Left ventricle myocardium superior (tissue), 1 donor: ENCODE measurements at regions not wholly inside any gene's neighbourhood (a gene's known extent, or its start where the extent isn't known, plus 50 kb on each side); places are given as distances from the start of the nearest gene placed in this dataset.
A peak's percentile ranks its signal among the peaks of the same experiment; 100 is the strongest.

Source experiments
- ATAC-seq: fragments of 200-7000 bp; cut with Tn5 transposase; one replicate; pipeline ENCODE4 v1.9.1; 2020; ENCODE audit warnings: mild to moderate bottlenecking, moderate library complexity
- DNase-seq: peaks from one replicate; pipeline ENCODE4 v3.0.0-alpha.2; 2020
- intact Hi-C: fragments of 100-400 bp; cut with micrococcal nuclease; formaldehyde crosslinking; loops from one replicate; pipeline ENCODE4 v1.11.0; 2022
- donor health status: DM: no; HTN: yes; CAD: no; lungs with severe emphysema.

- DNase-seq (no peak), ATAC-seq (no peak)
- intact Hi-C loops: no loop called here
Measured at GRCh38 chr4:123327846-123328429, 68.7 kb upstream of the SPRY1 start.

GRCh38 chr4:123338715-123339114 lies 57.9 kb upstream of the SPRY1 start:
- DNase-seq (no peak), ATAC-seq (peak; percentile 43)
- intact Hi-C loops: no loop called here

GRCh38 chr4:123339507-123340380 lies 56.9 kb upstream of the SPRY1 start:
- intact Hi-C loops: no loop called here

GRCh38 chr4:123340381-123340701 lies 56.3 kb upstream of the SPRY1 start:
- DNase-seq (no peak), ATAC-seq (peak; percentile 72)
- intact Hi-C loops: no loop called here

More at GRCh38 chr4:123339507-123340380, 56.9 kb upstream of the SPRY1 start:
- ATAC-seq: no peak
- no peak for DNase-seq

GRCh38 chr4:123342498-123342897 lies 54.1 kb upstream of the SPRY1 start:
- DNase-seq (no peak), ATAC-seq (no peak)
- intact Hi-C loops: no loop called here

GRCh38 chr4:123343400-123344041 lies 53.1 kb upstream of the SPRY1 start:
- DNase-seq (no peak), ATAC-seq (no peak)
- intact Hi-C loops: no loop called here

GRCh38 chr4:123345137-123345934 lies 51.3 kb upstream of the SPRY1 start:
- intact Hi-C loops: no loop called here
- ATAC-seq: no peak
- no peak for DNase-seq

GRCh38 chr4:123345935-123346300 lies 50.7 kb upstream of the SPRY1 start:
- DNase-seq (no peak), ATAC-seq (no peak)
- intact Hi-C loops: no loop called here

GRCh38 chr4:123346330-123346940 lies 50.2 kb upstream of the SPRY1 start:
- no peak for ATAC-seq

More at GRCh38 chr4:123346330-123346940, 50.2 kb upstream of the SPRY1 start:
- intact Hi-C loops: no loop called here
- DNase-seq: no peak
